Activated CD8-positive, alpha-beta memory T cell treated with anti-CD3 and anti-CD28 coated beads for 1 hour (primary cell): ENCODE measurements at regions not wholly inside any gene's neighbourhood (a gene's known extent, or its start where the extent isn't known, plus 50 kb on each side); places are given as distances from the start of the nearest gene placed in this dataset.

Experiments used
- DNase-seq, 2 donors: peaks; one replicate each; pipeline ENCODE4 v3.0.0-alpha.2; 2020; ENCODE audit warnings: low read depth in 1 of 2; ENCODE audit errors: extremely low read depth in 1 of 2

- DNase-seq: no peak
Measured at GRCh38 chr10:29063806-29064644, 224.8 kb upstream of the LYZL1 start.

- no peak for DNase-seq
Measured at GRCh38 chr10:29064680-29065079, 224.2 kb upstream of the LYZL1 start.

GRCh38 chr10:29067161-29067560 is 221.7 kb upstream of the LYZL1 start:
- no peak for DNase-seq

- no peak for DNase-seq
Measured at GRCh38 chr10:29067628-29068027, 221.2 kb upstream of the LYZL1 start.

GRCh38 chr10:29068302-29068701 is 220.6 kb upstream of the LYZL1 start:
- no peak for DNase-seq

GRCh38 chr10:29068966-29069365 is 219.9 kb upstream of the LYZL1 start:
- DNase-seq: no peak

- no peak for DNase-seq
Measured at GRCh38 chr10:29069941-29070340, 218.9 kb upstream of the LYZL1 start.

GRCh38 chr10:29078919-29079318 is 210.0 kb upstream of the LYZL1 start:
- no peak for DNase-seq

GRCh38 chr10:29081231-29081630 is 207.6 kb upstream of the LYZL1 start:
- DNase-seq: no peak

- no peak for DNase-seq
Measured at GRCh38 chr10:29081951-29082685, 206.8 kb upstream of the LYZL1 start.

- no peak for DNase-seq
Measured at GRCh38 chr10:29083096-29083495, 205.8 kb upstream of the LYZL1 start.

- DNase-seq: no peak
Measured at GRCh38 chr10:29084681-29085307, 204.1 kb upstream of the LYZL1 start.

- no peak for DNase-seq
Measured at GRCh38 chr10:29089091-29089490, 199.8 kb upstream of the LYZL1 start.

- DNase-seq: no peak
Measured at GRCh38 chr10:29096303-29096824, 192.5 kb upstream of the LYZL1 start.

- no peak for DNase-seq
Measured at GRCh38 chr10:29098423-29098822, 190.4 kb upstream of the LYZL1 start.

- no peak for DNase-seq
Measured at GRCh38 chr10:29099001-29099400, 189.9 kb upstream of the LYZL1 start.

- DNase-seq: no peak
Measured at GRCh38 chr10:29099415-29099814, 189.5 kb upstream of the LYZL1 start.

GRCh38 chr10:29100505-29100904 is 188.4 kb upstream of the LYZL1 start:
- no peak for DNase-seq

GRCh38 chr10:29102233-29102632 is 186.6 kb upstream of the LYZL1 start:
- DNase-seq: no peak

GRCh38 chr10:29102636-29103035 is 186.2 kb upstream of the LYZL1 start:
- no peak for DNase-seq

- DNase-seq: no peak
Measured at GRCh38 chr10:29104661-29105399, 184.0 kb upstream of the LYZL1 start.
